GM10266 (cell line): ENCODE measurements at regions not wholly inside any gene's neighbourhood (a gene's known extent, or its start where the extent isn't known, plus 50 kb on each side); places are given as distances from the start of the nearest gene placed in this dataset.

Experiments used
- DNase-seq: peaks from one replicate; pipeline ENCODE4 v3.0.0; 2012; ENCODE audit errors: extremely low spot score
- TF ChIP-seq, protein P1 (sequence below): IDR thresholded peaks from 2 replicates; pipeline ENCODE4 v1.5.1; 2012; ENCODE audit warnings: mild to moderate bottlenecking, low read depth; ENCODE audit not compliant: control insufficient read depth, insufficient read depth; ENCODE audit errors: missing control alignments

DNA sequence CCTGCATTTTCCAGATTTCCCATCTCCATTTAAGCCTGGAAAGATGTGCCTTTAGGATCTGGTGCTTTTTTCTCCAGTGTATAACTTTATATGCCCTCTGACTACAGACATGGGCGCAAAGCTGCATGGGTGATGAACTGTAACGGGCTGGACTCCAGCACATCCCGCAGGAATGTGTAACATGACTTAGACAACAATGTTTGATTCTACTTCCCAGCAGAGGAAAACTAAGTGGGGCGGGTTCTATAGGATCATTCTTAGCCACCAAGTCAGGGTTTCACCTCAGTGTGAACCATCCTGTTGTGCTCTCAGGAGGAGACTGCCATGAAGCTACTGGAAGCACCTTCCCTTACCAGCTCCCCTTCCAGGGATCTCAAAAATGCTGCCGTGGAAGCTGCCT, 93.2 kb upstream of the SERP2 start:
- no peak for DNase-seq
- TF ChIP-seq, protein P1, sequence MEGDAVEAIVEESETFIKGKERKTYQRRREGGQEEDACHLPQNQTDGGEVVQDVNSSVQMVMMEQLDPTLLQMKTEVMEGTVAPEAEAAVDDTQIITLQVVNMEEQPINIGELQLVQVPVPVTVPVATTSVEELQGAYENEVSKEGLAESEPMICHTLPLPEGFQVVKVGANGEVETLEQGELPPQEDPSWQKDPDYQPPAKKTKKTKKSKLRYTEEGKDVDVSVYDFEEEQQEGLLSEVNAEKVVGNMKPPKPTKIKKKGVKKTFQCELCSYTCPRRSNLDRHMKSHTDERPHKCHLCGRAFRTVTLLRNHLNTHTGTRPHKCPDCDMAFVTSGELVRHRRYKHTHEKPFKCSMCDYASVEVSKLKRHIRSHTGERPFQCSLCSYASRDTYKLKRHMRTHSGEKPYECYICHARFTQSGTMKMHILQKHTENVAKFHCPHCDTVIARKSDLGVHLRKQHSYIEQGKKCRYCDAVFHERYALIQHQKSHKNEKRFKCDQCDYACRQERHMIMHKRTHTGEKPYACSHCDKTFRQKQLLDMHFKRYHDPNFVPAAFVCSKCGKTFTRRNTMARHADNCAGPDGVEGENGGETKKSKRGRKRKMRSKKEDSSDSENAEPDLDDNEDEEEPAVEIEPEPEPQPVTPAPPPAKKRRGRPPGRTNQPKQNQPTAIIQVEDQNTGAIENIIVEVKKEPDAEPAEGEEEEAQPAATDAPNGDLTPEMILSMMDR, result no peak

DNA sequence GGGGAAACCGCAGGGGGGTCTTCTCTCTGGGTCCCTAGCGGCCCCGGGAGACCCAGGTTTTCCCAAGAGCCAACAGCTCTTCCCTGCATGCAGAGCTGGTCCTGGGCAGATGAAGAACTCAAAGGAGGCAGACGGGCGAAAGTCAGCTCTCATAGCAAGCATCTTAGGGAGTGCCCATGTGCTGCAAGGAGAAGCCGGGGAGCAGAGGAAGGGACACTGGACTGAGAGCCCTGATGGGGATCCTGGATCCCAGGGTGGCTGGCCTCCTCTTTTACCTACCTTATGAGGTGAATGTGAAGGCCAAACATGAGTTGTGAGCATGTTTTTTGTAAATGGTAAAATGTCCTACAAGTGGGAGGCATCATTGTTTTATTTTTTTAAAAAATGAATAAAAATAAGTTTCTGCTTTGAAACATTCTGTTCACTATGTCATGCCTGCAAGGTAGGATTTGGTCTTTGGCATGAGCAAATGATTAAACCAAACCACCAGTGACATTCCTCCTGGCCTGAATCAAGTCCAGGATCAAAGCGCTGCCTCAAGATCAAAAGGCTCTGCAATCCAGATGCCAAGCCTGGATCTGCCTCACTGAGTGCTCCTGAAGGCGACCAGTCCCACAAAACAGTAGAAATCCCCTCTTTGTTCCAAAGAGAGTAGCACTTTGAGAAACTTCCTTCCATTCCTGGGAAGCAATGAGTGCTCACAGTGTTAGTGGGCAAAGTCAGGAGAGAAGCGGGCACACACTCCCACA, 92.2 kb upstream of the SERP2 start:
- TF ChIP-seq, protein P1, result no peak
- no peak for DNase-seq

DNA sequence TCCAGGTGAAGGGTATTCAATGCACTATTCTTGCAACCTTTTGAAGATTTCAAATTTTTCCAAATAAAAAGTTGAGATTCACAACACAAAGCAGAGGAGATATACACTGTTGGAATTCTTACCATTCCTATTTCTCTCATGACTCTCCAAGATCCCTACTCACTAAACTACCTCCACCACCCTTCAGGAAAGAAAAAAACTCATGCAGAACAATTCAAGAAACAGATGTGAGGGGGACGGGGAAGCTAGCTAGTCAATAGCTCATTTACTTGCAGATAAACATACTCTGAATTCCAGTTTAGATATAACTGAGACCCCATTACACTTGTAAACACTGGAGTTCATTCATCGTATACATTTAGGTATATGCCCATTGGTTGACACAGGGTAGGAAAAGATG, 90.0 kb upstream of the SERP2 start:
- TF ChIP-seq, protein P1, result no peak
- no peak for DNase-seq

DNA sequence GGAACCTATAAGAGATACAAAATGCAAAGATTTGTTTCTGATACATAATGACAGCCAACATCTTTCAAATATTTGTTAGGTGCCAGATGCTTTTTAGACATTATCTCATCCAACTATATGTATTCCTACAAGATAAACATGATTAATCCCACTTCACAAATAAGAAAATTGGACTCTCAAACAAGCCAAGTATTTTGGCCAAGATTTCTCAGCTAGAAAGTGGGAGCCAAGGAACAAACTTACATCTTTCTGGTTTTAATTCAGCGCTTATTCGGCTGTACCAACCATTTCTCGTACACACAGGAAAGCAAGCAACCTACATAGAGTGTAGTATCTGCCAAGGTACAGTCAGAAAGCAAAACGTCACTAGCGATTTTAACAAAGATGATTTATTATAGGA, 85.7 kb upstream of the SERP2 start:
- TF ChIP-seq, protein P1, result no peak
- DNase-seq, result no peak

DNA sequence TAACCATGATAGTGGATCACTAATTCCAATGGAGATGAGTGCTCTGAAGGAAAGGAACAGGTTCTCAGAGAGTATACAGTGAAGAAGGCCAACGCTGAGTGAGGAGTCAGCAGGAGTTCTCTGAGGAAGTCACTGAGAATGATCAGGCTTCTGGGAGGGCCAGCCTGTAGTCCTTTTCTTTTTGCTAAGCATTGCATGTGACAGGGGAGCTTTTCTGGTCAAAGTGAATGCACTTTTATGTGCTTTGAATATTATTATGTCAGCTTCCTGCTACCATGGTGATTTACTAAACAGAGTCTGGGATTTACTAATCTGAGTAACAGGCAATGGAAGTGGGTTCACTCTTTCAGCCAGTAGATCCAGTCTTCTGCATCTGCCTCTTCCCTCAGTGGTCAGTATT, 81.1 kb upstream of the SERP2 start:
- TF ChIP-seq, protein P1, result no peak
- no peak for DNase-seq

DNA sequence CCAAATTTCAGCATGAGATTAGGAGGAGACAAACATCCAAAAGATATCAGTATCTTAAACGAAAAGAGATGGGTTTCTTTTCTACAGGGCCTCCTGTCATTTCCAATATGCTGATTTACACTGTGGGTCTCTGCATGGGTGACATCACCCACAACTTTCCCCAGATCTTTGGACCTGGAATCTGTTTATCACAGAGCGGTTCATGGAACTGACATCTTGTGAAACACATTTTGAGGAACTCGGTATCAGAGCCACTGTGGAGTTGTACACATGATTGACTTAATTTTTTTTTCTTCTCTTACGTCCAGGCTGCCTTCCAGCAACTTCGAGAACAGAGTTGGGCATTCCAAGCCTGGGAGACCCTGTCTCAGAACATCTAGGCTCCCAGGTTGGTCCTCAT, 80.2 kb upstream of the SERP2 start:
- no peak for DNase-seq
- TF ChIP-seq, protein P1, result no peak

DNA sequence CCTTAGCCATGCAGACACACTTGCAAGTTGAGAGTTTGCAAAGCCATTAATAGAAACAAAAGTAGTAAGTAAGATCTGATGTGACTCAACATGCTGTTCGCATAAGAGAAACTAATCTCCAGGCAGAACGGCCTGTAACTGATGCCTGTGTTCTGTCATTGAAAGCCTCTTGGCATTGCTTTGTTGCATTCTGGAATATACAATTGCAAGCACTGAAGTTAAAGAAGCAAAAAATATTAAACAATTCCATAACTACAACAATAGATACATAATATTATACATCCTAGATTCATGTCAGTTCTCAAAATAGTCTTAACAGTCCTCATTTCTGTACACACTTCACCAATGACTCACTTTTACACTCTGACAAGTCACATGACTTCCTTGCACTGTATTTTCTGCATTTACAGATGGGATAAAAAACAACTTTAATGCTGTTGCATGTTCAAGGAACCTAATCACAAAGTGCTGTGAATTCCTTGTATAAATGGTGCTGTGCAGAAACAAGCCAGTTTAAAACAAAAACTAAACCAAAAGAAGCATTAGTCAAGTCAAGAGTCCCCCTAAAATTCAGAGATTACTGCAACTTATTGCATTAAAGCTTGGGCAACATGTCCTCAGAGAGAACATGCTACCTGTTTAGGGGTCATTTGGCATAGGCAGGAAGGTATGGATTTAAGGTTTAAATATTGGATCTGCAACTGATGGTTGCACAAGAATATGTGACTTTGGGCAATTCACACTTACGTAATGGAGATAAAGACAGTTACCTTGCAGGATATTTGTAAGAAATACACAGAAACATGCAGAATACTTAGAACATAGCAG, 79.5 kb upstream of the SERP2 start:
- TF ChIP-seq, protein P1, result no peak
- no peak for DNase-seq
